ENCODE measurements at regions not wholly inside any gene's neighbourhood (a gene's known extent, or its start where the extent isn't known, plus 50 kb on each side); places are given as distances from the start of the nearest gene placed in this dataset.

GRCh38 chr9:107730666-107731065, 241.1 kb upstream of the KLF4 start (continued):
- TF ChIP-seq ZNF772 (CRISPR knock-in tag; IDR thresholded peaks at IDR 0.05): no peak
- TF ChIP-seq, protein P1, sequence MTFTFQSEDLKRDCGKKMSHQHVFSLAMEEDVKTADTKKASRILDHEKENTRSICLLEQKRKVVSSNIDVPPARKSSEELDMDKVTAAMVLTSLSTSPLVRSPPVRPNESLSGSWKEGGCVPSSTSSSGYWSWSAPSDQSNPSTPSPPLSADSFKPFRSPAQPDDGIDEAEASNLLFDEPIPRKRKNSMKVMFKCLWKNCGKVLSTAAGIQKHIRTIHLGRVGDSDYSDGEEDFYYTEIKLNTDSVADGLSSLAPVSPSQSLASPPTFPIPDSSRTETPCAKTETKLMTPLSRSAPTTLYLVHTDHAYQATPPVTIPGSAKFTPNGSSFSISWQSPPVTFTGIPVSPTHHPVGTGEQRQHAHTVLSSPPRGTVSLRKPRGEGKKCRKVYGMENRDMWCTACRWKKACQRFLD (CRISPR knock-in tag; IDR thresholded peaks at IDR 0.05; ENCODE audit: borderline replicate concordance): no peak
- TF ChIP-seq SIX1 (CRISPR knock-in tag; IDR thresholded peaks at IDR 0.05; ENCODE audit: borderline replicate concordance): no peak
- TF ChIP-seq ZFX (CRISPR knock-in tag; IDR thresholded peaks at IDR 0.05; ENCODE audit: low read depth): no peak
- no peak for TF ChIP-seq GLMP (CRISPR knock-in tag; IDR thresholded peaks at IDR 0.05; ENCODE audit: borderline replicate concordance)
- TF ChIP-seq ZFAT (CRISPR knock-in tag; conservative IDR thresholded peaks at IDR 0.05): no peak
- TF ChIP-seq PHF8 (CRISPR knock-in tag; IDR thresholded peaks at IDR 0.05): no peak
- no peak for TF ChIP-seq ZNF256 (CRISPR knock-in tag; conservative IDR thresholded peaks at IDR 0.05)

- no TSS peak for BruUV-seq (replicated peaks)
- no peak overlapping the region for H3K4me2 ChIP-seq (ENCODE audit: low read depth, low read length)
- POLR2A ChIA-PET: no interaction called here
- TF ChIP-seq ZNF558 (CRISPR knock-in tag; IDR thresholded peaks at IDR 0.05; ENCODE audit: borderline replicate concordance): no peak
- no peak for TF ChIP-seq MEF2D (CRISPR knock-in tag; IDR thresholded peaks at IDR 0.05)
- TF ChIP-seq, protein P2, sequence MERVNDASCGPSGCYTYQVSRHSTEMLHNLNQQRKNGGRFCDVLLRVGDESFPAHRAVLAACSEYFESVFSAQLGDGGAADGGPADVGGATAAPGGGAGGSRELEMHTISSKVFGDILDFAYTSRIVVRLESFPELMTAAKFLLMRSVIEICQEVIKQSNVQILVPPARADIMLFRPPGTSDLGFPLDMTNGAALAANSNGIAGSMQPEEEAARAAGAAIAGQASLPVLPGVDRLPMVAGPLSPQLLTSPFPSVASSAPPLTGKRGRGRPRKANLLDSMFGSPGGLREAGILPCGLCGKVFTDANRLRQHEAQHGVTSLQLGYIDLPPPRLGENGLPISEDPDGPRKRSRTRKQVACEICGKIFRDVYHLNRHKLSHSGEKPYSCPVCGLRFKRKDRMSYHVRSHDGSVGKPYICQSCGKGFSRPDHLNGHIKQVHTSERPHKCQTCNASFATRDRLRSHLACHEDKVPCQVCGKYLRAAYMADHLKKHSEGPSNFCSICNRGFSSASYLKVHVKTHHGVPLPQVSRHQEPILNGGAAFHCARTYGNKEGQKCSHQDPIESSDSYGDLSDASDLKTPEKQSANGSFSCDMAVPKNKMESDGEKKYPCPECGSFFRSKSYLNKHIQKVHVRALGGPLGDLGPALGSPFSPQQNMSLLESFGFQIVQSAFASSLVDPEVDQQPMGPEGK (CRISPR knock-in tag; IDR thresholded peaks at IDR 0.05): no peak
- TF ChIP-seq ZNF850 (CRISPR knock-in tag; conservative IDR thresholded peaks at IDR 0.05): no peak
- TF ChIP-seq, protein P3, sequence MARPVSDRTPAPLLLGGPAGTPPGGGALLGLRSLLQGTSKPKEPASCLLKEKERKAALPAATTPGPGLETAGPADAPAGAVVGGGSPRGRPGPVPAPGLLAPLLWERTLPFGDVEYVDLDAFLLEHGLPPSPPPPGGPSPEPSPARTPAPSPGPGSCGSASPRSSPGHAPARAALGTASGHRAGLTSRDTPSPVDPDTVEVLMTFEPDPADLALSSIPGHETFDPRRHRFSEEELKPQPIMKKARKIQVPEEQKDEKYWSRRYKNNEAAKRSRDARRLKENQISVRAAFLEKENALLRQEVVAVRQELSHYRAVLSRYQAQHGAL (CRISPR knock-in tag; IDR thresholded peaks at IDR 0.05; ENCODE audit: not compliant biosample characterization): no peak
- TF ChIP-seq, protein P4, sequence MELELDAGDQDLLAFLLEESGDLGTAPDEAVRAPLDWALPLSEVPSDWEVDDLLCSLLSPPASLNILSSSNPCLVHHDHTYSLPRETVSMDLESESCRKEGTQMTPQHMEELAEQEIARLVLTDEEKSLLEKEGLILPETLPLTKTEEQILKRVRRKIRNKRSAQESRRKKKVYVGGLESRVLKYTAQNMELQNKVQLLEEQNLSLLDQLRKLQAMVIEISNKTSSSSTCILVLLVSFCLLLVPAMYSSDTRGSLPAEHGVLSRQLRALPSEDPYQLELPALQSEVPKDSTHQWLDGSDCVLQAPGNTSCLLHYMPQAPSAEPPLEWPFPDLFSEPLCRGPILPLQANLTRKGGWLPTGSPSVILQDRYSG (CRISPR knock-in tag; IDR thresholded peaks at IDR 0.05): no peak
- TF ChIP-seq NPAS2 (CRISPR knock-in tag; IDR thresholded peaks at IDR 0.05; ENCODE audit: borderline replicate concordance): no peak
- TF ChIP-seq MIER3 (CRISPR knock-in tag; IDR thresholded peaks at IDR 0.05; ENCODE audit: borderline replicate concordance): no peak
- TF ChIP-seq ZNF335 (CRISPR knock-in tag; IDR thresholded peaks at IDR 0.05): no peak
- no peak for TF ChIP-seq SMARCC2 (IDR thresholded peaks at IDR 0.05)
- TF ChIP-seq ZNF652 (CRISPR knock-in tag; IDR thresholded peaks at IDR 0.05; ENCODE audit: borderline replicate concordance, low read depth): no peak
Measured at GRCh38 chr9:107727086-107727780, 237.7 kb upstream of the KLF4 start.

More at GRCh38 chr9:107727086-107727780, 237.7 kb upstream of the KLF4 start:
- ATAC-seq (no peak), DNase-seq (ENCODE audit: low spot score) (no peak), FAIRE-seq (no peak)
- Histone ChIP-seq H3K79me2 (ENCODE audit: insufficient read depth, low read length) (no peaks in the 10 kb centered on the region), H3K9me3 (ENCODE audit: low read length) (no peaks in the 10 kb centered on the region), H3K4me1 (ENCODE audit: insufficient read depth, low read length) (no peaks in the 10 kb centered on the region), H3K27me3 (ENCODE audit: control insufficient read depth in 1 of 2, insufficient read depth in 2 of 2, low read length in 2 of 2) (no peaks in the 10 kb centered on the region), H2AFZ (ENCODE audit: low read length) (no peak overlapping the region), H3K4me3 (replicated peaks in 1 of 3; ENCODE audit: insufficient read depth in 1 of 3, low read depth in 2 of 3, low read length in 3 of 3) (no peak overlapping the region), H3K27ac (ENCODE audit: extremely low read length, insufficient read depth, low read length) (no peak overlapping the region), H3K9ac (ENCODE audit: insufficient read depth, low read depth, low read length) (no peak overlapping the region), H4K20me1 (ENCODE audit: insufficient read depth, low read length) (no peaks in the 10 kb centered on the region), H3K36me3 (replicated peaks in 1 of 2; ENCODE audit: control insufficient read depth in 1 of 2, insufficient read depth in 2 of 2, low read length in 2 of 2) (no peaks in the 10 kb centered on the region)
- CTCF ChIA-PET (ENCODE audit: low intra/inter-chr PET ratio, low total read pairs): no interaction called here
- 0% methylated on average over 4 of the region's 5 CpGs for WGBS (ENCODE audit: low lambda C conversion rate)
- intact Hi-C loops (cut with micrococcal nuclease; ENCODE audit: unreplicated experiment): no loop called here
- in situ Hi-C loops (cut with HindIII; ENCODE audit: extremely low pct_ligation_motif_present, low pct_unique_long_range_greater_than_20kb): no loop called here

All from HepG2 (cell line).